ENCODE measurements at regions not wholly inside any gene's neighbourhood (a gene's known extent, or its start where the extent isn't known, plus 50 kb on each side); places are given as distances from the start of the nearest gene placed in this dataset.

DNA sequence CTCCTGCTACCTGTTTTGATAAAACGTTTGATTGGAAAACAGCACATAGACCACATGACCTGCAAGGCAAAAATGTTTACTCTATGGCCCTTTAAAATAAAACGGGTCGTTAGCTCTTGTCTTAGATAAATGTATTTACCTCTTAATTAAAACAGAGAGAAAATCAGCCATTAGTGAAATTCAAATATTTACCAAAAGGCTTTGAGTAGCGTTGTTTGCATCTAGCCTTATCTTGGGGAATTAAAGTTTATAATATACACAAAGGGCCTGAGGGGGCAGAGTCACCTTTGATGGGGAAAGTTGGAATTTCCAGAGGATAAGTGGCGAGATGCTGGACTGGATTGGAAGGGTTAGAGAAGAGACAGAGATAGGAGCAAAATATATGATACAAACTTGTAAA, 111.3 kb downstream of the FBXO4 start:
- ChIA-PET CTCF (interaction anchor here (1.3 to 1.9 kb wide), 2 partner anchors 20 to 21 kb away, joined by 4 read pairs; no protein-coding TSS in a partner anchor), POLR2A (no interaction called here)
- H3K36me3 ChIP-seq (ENCODE audit: control insufficient read depth in 2 of 2, insufficient read depth in 1 of 2, low read length in 2 of 2) = no peaks in the 10 kb centered on the region
- H3K9me3 ChIP-seq (ENCODE audit: control insufficient read depth, insufficient read depth, low read depth, low read length) = no peaks in the 10 kb centered on the region
- TF ChIP-seq ZNF629 (tag by site-specific recombination; IDR thresholded peaks at IDR 0.05) (no peak), ZNF175 (tag by site-specific recombination; IDR thresholded peaks at IDR 0.05) (no peak), ZNF561 (tag by site-specific recombination; IDR thresholded peaks at IDR 0.05; ENCODE audit: borderline replicate concordance) (no peak), ZNF776 (tag by site-specific recombination; IDR thresholded peaks at IDR 0.05; ENCODE audit: borderline replicate concordance) (no peak), ZNF664 (tag by site-specific recombination; IDR thresholded peaks at IDR 0.05) (no peak), ZNF184 (tag by site-specific recombination; IDR thresholded peaks at IDR 0.05) (no peak), ZNF621 (tag by site-specific recombination; IDR thresholded peaks at IDR 0.05) (no peak), ZNF391 (tag by site-specific recombination; IDR thresholded peaks at IDR 0.05; ENCODE audit: borderline replicate concordance, low read depth) (no peak)
- TF ChIP-seq, protein P1, sequence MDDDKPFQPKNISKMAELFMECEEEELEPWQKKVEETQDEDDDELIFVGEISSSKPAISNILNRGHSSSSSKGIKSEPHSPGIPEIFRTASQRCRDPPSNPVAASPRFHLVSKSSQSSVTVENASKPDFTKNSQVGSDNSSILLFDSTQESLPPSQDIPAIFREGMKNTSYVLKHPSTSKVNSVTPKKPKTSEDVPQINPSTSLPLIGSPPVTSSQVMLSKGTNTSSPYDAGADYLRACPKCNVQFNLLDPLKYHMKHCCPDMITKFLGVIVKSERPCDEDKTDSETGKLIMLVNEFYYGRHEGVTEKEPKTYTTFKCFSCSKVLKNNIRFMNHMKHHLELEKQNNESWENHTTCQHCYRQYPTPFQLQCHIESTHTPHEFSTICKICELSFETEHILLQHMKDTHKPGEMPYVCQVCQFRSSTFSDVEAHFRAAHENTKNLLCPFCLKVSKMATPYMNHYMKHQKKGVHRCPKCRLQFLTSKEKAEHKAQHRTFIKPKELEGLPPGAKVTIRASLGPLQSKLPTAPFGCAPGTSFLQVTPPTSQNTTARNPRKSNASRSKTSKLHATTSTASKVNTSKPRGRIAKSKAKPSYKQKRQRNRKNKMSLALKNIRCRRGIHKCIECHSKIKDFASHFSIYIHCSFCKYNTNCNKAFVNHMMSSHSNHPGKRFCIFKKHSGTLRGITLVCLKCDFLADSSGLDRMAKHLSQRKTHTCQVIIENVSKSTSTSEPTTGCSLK (tag by site-specific recombination; IDR thresholded peaks at IDR 0.05) = no peak
- TF ChIP-seq, protein P2, sequence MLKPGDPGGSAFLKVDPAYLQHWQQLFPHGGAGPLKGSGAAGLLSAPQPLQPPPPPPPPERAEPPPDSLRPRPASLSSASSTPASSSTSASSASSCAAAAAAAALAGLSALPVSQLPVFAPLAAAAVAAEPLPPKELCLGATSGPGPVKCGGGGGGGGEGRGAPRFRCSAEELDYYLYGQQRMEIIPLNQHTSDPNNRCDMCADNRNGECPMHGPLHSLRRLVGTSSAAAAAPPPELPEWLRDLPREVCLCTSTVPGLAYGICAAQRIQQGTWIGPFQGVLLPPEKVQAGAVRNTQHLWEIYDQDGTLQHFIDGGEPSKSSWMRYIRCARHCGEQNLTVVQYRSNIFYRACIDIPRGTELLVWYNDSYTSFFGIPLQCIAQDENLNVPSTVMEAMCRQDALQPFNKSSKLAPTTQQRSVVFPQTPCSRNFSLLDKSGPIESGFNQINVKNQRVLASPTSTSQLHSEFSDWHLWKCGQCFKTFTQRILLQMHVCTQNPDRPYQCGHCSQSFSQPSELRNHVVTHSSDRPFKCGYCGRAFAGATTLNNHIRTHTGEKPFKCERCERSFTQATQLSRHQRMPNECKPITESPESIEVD (tag by site-specific recombination; IDR thresholded peaks at IDR 0.05) = no peak
- TF ChIP-seq, protein P3, sequence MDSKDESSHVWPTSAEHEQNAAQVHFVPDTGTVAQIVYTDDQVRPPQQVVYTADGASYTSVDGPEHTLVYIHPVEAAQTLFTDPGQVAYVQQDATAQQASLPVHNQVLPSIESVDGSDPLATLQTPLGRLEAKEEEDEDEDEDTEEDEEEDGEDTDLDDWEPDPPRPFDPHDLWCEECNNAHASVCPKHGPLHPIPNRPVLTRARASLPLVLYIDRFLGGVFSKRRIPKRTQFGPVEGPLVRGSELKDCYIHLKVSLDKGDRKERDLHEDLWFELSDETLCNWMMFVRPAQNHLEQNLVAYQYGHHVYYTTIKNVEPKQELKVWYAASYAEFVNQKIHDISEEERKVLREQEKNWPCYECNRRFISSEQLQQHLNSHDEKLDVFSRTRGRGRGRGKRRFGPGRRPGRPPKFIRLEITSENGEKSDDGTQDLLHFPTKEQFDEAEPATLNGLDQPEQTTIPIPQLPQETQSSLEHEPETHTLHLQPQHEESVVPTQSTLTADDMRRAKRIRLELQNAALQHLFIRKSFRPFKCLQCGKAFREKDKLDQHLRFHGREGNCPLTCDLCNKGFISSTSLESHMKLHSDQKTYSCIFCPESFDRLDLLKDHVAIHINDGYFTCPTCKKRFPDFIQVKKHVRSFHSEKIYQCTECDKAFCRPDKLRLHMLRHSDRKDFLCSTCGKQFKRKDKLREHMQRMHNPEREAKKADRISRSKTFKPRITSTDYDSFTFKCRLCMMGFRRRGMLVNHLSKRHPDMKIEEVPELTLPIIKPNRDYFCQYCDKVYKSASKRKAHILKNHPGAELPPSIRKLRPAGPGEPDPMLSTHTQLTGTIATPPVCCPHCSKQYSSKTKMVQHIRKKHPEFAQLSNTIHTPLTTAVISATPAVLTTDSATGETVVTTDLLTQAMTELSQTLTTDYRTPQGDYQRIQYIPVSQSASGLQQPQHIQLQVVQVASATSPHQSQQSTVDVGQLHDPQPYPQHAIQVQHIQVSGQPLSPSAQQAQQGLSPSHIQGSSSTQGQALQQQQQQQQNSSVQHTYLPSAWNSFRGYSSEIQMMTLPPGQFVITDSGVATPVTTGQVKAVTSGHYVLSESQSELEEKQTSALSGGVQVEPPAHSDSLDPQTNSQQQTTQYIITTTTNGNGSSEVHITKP (tag by site-specific recombination; IDR thresholded peaks at IDR 0.05) = no peak
- TF ChIP-seq, protein P4, sequence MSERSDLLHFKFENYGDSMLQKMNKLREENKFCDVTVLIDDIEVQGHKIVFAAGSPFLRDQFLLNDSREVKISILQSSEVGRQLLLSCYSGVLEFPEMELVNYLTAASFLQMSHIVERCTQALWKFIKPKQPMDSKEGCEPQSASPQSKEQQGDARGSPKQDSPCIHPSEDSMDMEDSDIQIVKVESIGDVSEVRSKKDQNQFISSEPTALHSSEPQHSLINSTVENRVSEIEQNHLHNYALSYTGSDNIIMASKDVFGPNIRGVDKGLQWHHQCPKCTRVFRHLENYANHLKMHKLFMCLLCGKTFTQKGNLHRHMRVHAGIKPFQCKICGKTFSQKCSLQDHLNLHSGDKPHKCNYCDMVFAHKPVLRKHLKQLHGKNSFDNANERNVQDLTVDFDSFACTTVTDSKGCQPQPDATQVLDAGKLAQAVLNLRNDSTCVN (tag by site-specific recombination; optimal IDR thresholded peaks at IDR 0.05) = no peak
- TF ChIP-seq, protein P5, sequence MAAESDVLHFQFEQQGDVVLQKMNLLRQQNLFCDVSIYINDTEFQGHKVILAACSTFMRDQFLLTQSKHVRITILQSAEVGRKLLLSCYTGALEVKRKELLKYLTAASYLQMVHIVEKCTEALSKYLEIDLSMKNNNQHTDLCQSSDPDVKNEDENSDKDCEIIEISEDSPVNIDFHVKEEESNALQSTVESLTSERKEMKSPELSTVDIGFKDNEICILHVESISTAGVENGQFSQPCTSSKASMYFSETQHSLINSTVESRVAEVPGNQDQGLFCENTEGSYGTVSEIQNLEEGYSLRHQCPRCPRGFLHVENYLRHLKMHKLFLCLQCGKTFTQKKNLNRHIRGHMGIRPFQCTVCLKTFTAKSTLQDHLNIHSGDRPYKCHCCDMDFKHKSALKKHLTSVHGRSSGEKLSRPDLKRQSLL (tag by site-specific recombination; IDR thresholded peaks at IDR 0.05) = no peak
- H3K4me3 ChIP-seq (ENCODE audit: low read depth, low read length) = no peak overlapping the region
- H3K27ac ChIP-seq (ENCODE audit: extremely low read depth, low read depth, low read length) = no peak overlapping the region
- H3K4me1 ChIP-seq (ENCODE audit: control insufficient read depth, insufficient read depth, low read length) = no peaks in the 10 kb centered on the region

DNA sequence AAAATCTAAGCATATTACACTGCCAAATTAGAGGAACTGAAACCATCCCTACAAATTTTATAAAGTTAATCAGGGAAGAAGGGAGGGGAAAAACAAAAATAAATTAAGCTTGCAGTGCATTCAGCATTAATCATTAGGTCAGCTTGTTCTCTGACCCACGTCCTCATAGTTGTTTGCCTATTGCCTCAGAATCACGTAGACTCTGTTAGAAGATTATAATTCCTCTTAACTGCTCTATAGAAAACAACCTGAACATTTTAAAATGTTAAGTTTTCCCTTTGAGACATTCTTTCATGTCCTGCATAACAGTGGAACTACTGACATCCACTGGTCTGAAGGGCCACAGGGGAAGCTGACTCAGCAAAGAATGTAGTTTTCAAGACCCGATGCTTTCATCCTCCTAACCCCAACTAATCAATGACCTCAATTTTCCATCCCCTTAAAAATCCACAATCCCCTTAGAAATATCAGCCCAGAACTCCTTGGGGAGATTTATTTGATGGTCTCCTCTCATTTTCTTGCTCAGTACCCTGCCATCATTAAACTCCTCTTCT, 112.4 kb downstream of the FBXO4 start:
- no peak overlapping the region for H3K27ac ChIP-seq (ENCODE audit: extremely low read depth, low read depth, low read length)
- no peak for TF ChIP-seq MYNN (tag by site-specific recombination; IDR thresholded peaks at IDR 0.05; ENCODE audit: borderline replicate concordance)
- no peak for TF ChIP-seq ZNF610 (tag by site-specific recombination; IDR thresholded peaks at IDR 0.05; ENCODE audit: borderline replicate concordance)
- TF ChIP-seq ZNF830 (tag by site-specific recombination; IDR thresholded peaks at IDR 0.05; ENCODE audit: low read depth) = no peak
- no peak for TF ChIP-seq ZNF423 (tag by site-specific recombination; IDR thresholded peaks at IDR 0.05)
- no peak for TF ChIP-seq ZNF426 (tag by site-specific recombination; IDR thresholded peaks at IDR 0.05)
- TF ChIP-seq SETDB1 (IDR thresholded peaks at IDR 0.05; ENCODE audit: insufficient read length, low read length) = no peak
- TF ChIP-seq TCF7L2 (IDR thresholded peaks at IDR 0.05; ENCODE audit: borderline replicate concordance, low read depth, low read length) = no peak
- TF ChIP-seq, protein P6, sequence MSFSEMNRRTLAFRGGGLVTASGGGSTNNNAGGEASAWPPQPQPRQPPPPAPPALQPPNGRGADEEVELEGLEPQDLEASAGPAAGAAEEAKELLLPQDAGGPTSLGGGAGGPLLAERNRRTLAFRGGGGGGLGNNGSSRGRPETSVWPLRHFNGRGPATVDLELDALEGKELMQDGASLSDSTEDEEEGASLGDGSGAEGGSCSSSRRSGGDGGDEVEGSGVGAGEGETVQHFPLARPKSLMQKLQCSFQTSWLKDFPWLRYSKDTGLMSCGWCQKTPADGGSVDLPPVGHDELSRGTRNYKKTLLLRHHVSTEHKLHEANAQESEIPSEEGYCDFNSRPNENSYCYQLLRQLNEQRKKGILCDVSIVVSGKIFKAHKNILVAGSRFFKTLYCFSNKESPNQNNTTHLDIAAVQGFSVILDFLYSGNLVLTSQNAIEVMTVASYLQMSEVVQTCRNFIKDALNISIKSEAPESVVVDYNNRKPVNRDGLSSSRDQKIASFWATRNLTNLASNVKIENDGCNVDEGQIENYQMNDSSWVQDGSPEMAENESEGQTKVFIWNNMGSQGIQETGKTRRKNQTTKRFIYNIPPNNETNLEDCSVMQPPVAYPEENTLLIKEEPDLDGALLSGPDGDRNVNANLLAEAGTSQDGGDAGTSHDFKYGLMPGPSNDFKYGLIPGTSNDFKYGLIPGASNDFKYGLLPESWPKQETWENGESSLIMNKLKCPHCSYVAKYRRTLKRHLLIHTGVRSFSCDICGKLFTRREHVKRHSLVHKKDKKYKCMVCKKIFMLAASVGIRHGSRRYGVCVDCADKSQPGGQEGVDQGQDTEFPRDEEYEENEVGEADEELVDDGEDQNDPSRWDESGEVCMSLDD (tag by site-specific recombination; IDR thresholded peaks at IDR 0.05) = no peak
- H3K4me3 ChIP-seq (ENCODE audit: low read depth, low read length) = no peak overlapping the region
- POLR2A ChIA-PET = interaction anchor here (0.5 kb wide), 1 partner anchor 18 kb away, joined by 3 read pairs; no protein-coding TSS in a partner anchor
- H3K4me1 ChIP-seq (ENCODE audit: control insufficient read depth, insufficient read depth, low read length) = no peaks in the 10 kb centered on the region
- no peaks in the 10 kb centered on the region for H3K9me3 ChIP-seq (ENCODE audit: control insufficient read depth, insufficient read depth, low read depth, low read length)
- CTCF ChIA-PET = interaction anchor here (1.3 to 1.9 kb wide), 2 partner anchors 19 to 20 kb away, joined by 4 read pairs; no protein-coding TSS in a partner anchor
- no peaks in the 10 kb centered on the region for H3K36me3 ChIP-seq (ENCODE audit: control insufficient read depth in 2 of 2, insufficient read depth in 1 of 2, low read length in 2 of 2)

All from HEK293 (cell line).